CD1c-positive myeloid dendritic cell (primary cell): ENCODE measurements at regions not wholly inside any gene's neighbourhood (a gene's known extent, or its start where the extent isn't known, plus 50 kb on each side); places are given as distances from the start of the nearest gene placed in this dataset.
"Not testable (repeated sequence)": the region's sequence is repeated elsewhere in the genome, so short reads cannot be mapped to it uniquely, and the experiment has no call there.

Experiments
- DNase-seq: peaks from one replicate; pipeline ENCODE4 v3.0.0-alpha.2; 2016; ENCODE audit errors: extremely low spot score

DNA sequence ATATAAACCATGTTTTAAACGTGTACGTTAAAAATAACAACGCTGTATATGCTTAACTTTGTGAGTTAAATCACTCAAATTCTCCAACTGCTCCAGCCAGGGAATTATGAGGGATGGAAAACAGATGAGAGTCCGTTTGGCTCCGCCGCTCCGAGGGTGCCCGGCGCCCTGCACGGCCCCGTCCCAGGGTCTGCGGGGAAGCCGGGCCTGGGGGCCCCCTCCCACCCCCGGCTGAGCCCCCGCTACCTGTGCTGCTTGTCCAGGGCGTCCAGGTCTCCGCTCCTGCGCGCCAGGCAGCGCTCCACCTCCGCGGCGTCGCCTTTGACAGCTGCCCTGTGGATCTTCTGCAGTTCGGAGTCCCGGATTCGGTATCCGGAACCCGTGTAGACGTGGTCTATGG lies 415.5 kb downstream of the FOXD4L4 start:
- DNase-seq: not testable (repeated sequence)

DNA sequence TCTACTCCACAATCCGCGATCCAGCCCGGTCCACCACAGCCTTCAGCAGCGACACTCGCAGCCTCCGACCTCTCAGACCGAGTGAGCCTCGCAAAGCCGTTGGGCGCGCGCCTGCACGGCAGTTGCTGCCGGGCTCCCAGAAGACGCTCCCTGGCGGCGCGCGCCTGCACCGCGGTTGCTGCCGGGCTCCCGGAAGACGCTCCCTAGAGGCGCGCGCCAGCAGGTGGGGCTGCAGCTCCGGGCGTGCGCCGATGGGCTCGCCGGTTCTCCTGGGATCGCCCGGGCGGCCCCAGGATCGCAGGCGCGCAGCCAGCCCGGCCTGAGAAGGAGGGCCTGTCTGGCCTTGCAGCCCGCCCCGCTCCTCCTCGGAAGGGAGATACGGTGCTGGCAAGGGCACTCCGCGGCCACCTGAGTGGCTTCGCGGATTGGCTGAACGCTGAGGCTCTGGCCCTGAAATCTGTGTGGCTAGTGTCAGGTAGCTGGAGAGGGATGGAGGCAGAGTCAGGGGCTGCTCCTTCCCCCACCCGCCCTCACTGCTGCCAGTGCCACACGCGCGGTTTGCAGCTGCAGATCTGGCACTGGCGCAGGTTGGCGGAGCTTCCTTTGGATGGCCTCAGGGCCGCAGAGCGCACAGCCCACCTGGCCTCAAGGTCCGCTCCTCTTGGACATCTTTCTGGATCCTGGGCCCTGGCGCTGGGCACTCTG lies 416.2 kb downstream of the FOXD4L4 start:
- DNase-seq: peak; percentile 61

- not testable (repeated sequence) for DNase-seq
These were observed 417.2 kb downstream of the FOXD4L4 start for GRCh38 chr9:66153971-66154691.

DNA sequence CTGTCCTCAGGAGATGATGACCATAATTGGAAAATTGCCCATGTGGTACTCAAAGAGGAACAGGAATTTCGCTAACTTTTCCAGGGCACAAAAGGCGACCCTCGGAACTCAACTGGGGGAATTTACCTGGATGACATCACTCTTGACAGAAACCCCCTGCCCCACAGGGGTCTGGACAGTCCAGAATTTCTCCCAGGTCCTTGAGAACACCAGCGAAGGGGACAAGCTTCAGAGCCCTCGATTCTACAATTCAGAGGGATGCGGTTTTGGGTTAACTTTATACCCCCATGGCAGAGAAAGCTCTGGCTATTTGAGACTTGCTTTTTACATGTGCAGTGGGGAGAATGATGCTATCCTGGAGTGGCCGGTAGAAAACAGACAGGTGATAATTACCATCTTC lies 445.4 kb downstream of the FOXD4L4 start:
- not testable (repeated sequence) for DNase-seq

GRCh38 chr9:66183648-66184047 lies 446.7 kb downstream of the FOXD4L4 start:
- not testable (repeated sequence) for DNase-seq

DNA sequence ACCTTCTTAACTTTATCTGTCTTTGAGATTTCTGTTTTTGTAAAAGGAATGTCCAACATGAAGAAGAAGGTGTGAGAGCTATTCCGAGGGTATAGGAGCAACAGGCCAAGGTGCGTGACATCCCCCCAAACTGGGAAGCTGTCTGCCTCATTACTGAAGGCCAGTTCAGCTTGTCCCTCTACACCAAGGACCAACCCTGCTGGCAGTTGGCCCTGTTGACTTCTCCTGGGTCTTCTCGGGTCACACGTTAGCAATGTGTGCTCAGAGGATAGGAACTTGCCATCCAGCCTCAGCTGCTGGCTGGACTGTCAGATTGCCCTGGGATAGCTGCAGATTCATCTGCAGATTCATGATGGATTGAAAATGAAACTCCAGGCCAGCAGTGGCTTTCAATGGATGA lies 460.3 kb downstream of the FOXD4L4 start:
- not testable (repeated sequence) for DNase-seq

DNA sequence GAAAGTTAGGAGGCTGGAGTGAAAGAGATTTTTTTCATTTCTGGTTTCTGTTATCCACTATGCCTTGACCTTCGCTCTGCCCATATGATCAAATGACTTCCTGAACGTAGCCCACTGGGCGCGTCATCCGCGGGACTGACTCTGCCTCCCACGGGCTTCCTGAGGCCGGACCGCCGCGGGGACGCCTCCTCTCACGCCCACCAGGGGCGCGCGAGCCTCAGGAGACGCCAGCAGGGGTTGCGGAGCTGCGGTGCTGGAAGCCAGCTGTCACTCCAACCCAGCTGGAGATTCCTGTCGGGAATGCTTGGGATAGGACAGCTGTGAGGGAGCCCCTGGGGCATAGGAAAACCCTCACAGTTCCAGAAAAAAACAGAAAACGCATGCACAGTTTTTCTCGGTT lies 461.5 kb downstream of the FOXD4L4 start:
- DNase-seq: not testable (repeated sequence)

DNA sequence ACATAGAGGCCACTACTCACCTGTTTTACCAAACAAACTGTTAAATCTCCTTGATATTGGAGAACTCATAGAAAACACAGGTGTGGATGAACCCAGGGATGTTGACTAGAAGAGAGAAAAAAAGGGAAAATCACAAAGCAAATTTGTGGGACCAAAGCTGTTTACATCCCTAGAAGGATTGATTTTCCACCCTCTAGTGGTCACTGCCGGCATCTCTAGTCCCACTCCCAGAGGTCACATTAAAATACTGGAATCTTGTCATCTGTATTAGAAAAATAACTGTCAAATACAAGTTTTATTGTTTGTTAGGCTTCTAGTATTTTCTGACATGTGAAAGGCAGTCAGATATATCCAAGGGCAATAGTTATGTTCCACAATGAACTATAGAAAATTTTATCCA lies 469.7 kb downstream of the FOXD4L4 start:
- not testable (repeated sequence) for DNase-seq

DNA sequence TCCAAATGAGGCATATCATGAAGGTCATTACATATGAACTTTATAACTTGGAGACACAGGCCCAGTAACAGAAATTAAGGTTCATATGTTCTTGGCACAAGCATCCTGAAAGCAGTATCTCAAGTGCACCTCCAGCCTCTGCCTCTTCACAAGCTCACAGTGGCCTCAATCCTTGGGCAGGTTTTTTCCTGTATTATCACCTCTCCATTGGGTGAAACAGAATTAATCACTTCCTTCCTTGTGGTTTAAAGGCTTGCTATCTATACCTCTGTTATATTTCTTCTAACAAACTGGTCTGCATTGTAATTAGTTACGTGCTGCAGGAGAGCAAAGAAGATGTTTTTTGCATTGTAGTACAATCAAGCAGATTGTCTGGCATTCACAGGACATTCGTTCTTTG lies 471.0 kb downstream of the FOXD4L4 start:
- not testable (repeated sequence) for DNase-seq

- peak; percentile 1 for DNase-seq
These were observed 507.8 kb downstream of the FOXD4L4 start for GRCh38 chr9:66244763-66245162.

DNA sequence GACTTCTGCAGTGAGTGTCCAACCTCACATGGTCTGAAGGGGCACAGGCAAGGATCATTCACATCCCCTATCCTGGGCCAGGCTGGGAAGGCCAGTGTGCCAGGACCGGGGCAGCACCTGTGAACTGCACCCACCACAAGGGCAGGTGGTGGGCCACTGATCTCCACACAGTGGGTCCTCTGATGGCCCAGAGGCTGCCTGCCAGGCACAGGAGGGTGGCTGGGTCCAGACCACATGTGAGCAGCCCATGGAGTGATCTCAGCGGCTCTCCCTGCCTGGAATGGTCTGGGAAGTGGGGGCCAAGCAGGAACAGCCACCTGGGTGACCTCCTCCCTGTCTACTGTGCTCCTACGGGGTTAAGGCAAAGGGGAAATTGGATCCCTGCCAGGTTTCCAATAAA lies 508.5 kb downstream of the FOXD4L4 start:
- DNase-seq: not testable (repeated sequence)

DNA sequence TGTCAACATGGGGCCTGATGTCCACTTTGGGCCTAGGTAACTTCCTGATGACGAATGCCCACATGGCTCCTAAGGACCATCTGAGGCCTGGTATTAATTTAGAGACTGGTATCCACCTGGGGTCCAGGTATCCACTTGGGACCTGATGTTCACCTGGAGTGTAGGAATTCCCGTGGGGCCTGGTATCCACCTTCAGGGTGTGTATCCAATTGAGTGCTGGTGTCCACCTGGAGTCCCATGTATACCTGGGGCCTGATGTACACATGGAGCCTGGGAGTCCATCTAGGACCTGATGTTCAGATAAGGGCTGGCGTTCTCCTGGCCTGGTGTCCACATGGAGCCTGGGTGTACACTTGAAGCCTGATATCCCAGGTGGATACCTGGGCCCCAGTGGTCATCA lies 520.6 kb downstream of the FOXD4L4 start:
- not testable (repeated sequence) for DNase-seq

DNA sequence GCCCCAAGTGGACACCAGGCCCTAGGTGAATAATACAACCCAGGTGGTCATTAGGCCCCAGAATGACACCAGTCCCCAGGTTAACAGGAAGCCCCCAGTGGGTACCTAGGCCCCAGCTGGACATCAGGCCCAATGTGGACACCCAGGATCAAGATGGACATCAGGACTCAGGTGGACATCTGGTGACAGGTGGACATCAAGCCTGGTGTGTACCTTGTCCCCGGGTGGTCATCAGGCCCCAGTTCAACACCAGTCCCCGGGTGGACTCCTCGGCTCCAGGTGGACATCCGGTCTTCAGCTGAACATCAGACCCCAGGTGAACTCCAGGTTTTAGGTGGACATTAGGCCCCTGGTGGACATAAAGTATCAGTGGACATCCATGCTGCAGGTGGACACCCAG lies 524.6 kb downstream of the FOXD4L4 start:
- DNase-seq: not testable (repeated sequence)

- DNase-seq: not testable (repeated sequence)
These were observed 526.7 kb downstream of the FOXD4L4 start for GRCh38 chr9:66263621-66264020.

DNA sequence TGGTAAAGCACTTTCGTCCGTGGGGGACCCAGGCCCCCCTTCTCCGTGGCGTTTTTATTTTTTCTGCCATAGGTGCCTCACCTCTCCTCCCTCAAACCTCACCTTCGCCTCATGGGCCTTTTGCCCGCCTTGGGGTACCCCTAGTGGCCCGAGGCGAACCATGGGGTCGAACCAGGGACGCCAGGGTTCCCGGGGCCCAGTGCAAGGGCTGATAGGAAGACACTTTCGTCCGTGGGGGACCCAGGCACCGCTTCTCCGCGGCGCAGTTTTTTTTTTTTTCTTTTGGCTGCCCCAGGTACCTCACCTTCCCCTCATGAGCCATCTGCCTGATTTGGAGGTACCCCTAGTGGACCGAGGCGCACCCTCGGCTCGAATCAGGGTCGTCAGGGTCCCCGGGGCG lies 527.8 kb downstream of the FOXD4L4 start:
- DNase-seq: not testable (repeated sequence)

DNA sequence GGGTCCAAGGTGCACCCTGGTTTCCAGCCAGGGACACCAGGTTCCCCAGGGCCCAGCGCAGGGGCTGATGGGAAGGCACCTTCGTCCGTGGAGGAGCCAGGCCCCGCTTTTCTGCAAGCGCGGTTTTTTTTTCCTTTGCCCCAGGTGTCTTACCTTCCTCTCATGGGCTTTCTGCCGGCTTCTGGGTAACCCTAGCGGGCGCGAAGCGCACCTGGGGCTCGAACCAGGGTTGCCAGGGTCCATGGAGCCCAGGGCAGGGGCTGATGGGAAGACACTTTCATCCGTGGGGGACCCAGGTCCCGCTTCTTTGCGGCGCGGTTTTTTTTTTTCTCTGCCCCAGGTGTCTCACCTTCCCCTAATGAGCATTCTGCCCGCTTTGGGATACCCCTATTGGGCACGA lies 529.3 kb downstream of the FOXD4L4 start:
- not testable (repeated sequence) for DNase-seq

- DNase-seq: not testable (repeated sequence)
These were observed 530.0 kb downstream of the FOXD4L4 start for GRCh38 chr9:66266856-66267430.

DNA sequence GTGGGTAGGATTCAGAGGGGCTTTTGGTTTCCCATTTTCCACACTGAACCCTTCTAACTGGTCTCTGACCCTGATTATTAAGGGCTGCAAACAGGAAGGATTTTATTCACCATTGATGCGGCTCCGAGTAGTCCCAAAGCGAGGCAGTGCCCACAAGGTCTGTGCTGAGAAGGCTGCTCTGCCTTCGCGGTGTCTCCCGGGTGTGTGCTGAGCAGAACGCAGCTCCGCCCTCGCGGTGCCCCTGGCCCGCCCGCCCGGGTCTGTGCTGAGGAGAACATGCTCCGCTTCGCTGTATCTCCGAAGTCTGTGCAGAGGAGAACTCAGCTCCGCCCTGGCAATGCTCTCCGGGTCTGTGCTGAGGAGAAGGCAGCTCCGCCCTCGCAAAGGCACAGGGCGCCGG lies 530.7 kb downstream of the FOXD4L4 start:
- not testable (repeated sequence) for DNase-seq

GRCh38 chr9:66269024-66269423 lies 532.1 kb downstream of the FOXD4L4 start:
- DNase-seq: not testable (repeated sequence)

DNA sequence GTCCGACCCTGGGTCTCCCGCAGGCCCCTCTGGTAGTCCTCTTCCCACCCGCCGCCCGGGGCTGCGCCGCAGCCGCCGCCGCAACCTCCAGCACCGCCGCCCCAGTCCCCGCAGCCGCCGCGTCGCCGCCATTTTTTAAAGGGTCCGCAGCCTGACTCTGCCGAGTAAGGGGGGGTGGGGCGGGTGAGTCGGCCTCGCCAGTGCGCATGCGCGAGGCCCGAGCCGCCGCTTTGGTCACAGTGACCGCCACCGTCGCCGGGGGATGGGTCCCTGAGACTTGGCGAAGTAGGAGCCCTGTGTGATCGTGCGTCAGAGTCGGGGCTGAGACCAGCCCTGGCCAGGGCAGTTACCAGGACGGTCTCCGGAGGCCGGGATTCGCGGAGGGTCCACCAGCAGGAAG lies 532.8 kb downstream of the FOXD4L4 start:
- DNase-seq: not testable (repeated sequence)

GRCh38 chr9:66278809-66279208 lies 541.9 kb downstream of the FOXD4L4 start:
- DNase-seq: not testable (repeated sequence)
